Inferior parietal cortex (tissue), 1 donor: ENCODE measurements at regions not wholly inside any gene's neighbourhood (a gene's known extent, or its start where the extent isn't known, plus 50 kb on each side); places are given as distances from the start of the nearest gene placed in this dataset.
A peak's percentile ranks its signal among the peaks of the same experiment; 100 is the strongest.

Source experiments
- DNase-seq: peaks from one replicate; pipeline ENCODE4 v3.0.0-alpha.2; 2016; ENCODE audit errors: extremely low spot score

DNA sequence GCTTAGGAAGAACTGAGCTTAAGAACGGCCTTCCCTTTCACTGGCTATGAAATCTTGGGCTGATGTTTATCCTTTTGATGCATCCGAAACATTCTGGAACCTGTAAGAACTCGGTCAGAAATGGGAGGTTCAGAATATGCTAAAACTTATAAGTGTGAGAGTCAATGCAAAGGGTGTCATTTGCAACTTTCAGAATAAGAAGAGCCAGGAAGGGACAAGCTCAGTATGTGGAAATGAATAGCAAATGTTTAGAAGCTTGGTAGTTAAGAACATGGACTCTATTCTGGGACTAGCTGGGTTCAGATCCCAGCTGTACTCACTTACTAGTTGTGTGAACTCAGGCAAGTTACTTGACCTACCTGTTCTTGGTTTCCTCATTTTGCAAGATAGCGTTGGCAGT lies 234.1 kb downstream of the OMA1 start:
- DNase-seq: no peak

GRCh38 chr1:58310881-58311280 lies 235.6 kb downstream of the OMA1 start:
- no peak for DNase-seq

GRCh38 chr1:58310469-58310868 lies 236.1 kb downstream of the OMA1 start:
- DNase-seq: no peak

DNA sequence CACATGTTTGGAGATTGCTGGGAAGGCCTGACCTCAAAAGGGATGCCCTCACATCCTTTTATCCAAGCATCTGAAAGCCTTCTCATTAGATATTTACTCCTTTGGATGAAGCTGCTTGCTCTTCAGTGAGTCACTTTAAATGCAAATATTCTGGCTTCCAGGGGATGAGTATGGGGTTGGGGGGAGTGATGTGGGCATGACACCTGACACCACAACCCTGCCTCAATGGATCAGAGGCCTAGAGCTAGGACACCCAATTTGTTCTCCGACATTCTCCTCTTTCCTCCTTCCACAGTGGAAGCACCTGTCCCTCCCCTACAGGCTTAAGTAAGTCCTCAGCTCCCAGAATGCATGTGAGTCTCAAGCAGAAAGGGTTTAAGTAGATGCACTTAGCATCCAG lies 238.3 kb downstream of the OMA1 start:
- no peak for DNase-seq

DNA sequence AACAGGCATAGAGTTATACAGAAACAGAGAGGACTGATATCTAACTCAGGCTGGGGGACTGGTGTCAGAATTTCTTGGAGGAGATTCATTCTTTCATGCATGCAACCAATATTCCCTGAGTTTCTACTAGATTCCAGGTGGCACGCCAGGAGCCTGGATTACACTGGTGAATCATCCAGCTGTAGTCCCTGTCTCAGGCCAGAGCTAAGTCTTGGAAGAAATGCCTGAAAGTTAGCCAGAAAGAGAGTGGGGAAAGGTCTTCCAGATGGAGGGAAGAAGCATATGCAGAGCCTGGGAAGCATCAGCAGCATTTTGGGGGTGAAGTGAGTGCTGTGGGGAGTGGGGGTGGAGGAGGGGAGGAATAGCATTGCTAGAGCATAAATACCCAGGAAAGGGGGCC lies 239.1 kb downstream of the OMA1 start:
- DNase-seq: no peak

DNA sequence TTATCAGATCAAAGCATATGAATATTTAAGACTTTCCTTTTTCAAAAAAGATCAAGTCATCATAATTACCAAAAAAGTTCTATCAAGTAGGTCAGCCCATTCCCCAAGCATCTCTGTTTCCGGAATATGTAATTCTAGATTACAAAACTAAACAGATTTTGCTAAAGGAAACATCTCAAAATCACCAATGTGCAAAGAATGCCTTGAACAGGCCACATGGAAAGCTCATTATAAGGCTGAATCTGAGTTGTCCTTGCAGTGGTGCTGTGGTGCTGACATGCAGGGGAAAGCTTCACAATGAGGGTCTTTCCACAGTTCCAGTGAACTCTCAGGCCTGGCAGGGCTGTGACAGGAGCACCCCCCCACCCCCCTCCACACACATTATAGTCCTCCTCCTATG lies 240.9 kb downstream of the OMA1 start:
- DNase-seq: no peak

GRCh38 chr1:58304346-58304975 lies 242.1 kb downstream of the OMA1 start:
- DNase-seq: no peak

DNA sequence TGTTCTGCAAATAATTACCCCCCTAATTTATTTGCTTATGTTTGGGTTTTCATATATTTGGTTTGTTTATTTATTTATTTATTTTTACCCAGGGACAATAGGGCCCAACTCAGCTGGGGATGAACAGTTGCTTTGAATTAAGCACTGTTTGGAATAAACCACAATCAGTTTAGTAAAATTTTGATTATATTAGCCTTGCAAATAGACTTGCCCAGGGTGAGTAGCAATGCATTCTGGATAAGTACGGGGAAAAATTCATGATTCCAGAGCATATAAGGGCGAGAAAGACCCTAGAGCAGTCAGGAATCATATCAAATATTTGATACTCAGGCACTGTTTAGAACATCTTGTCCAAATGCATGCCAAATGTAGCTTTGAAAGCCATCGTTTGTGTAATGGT lies 242.7 kb downstream of the OMA1 start:
- DNase-seq: no peak

- DNase-seq: no peak
Observed at GRCh38 chr1:58293388-58293787, 253.1 kb downstream of the OMA1 start.

DNA sequence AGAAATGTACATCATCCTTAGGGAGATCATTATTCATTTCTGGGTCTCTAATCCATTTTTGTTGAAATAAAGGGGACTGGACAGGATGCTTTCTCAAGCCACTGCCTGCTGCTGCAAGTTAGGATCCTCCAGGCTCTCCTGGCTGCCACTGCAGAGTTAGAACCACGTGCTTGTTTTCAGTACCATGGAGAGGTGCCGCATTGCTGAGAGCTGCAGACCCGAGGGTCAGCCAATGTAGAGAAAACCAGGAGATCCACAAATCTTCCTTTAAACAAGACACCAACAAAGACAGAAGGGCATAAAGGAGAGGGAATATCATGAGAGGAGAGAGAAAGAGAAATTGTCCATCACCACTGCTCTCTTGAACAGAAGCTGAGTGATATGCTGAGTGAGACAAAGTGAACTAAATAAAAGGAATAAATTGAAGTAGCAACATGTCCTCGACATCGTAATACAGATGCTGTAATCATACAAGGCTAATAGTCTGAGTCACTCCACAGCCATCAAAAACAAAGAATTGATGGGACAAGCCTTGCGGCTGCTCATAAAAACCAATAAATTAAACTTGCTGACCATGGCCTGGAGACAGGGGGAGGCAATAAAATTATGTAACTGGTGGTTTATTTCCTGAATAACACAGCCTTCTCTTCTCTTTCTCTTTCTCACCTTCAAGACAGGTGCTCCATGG lies 255.7 kb downstream of the OMA1 start:
- no peak for DNase-seq

DNA sequence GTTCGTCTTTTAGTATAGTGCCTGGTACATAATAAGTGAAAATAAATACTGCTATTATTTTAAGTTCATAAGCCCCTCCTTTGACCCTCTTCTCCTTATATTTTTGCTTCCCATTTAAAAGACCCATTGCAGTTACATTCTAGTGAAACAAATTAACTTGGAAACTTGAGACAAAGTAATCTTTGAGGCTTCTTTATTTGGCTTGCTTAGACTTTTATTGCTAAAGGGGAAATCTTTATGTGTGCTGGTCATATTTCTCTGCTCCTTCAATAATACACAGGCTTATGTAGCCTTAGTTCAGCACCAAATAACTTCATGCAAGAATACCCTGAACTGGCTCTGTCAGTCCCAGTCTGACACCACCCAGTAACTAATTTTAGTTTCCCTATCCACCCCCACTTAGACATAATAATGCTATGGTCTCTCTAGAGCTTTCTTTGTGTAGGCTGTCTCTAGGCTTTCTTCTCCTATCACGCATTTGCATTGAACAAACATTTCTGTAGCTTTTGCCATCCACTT lies 257.8 kb downstream of the OMA1 start:
- DNase-seq: no peak

DNA sequence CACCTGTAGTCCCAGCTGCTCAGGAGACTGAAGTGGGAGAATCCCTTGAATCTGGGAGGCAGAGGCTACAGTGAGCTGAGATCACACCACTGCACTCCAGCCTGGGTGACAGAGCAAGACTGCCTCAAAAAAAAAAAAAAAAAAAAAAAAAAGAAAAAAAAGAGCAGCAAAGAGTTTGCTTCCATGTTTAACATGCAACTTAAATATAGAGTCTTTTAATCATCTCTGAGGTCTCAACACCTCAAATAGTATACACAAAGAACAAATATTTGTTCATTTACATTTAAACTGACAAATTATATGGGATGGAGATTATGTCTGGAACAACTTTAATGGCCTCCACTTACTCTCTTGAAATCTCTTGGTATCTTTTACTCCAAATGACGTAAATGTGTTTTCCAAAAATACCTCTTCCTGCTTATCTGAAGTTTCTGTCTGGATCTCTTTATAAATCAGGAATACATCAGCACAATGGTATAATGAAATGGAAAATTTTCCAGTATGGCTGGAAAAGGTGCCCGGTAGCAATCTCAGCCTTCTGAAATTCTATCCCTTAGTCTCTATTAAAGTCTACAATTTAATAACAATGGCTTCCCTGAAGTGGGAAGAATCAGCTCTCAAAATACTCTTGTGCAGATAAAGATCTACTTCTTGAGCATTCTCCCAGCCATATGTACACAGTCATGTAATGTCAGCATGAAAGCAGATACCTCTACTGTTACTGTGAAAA lies 258.5 kb downstream of the OMA1 start:
- DNase-seq: no peak

GRCh38 chr1:58284225-58284510 lies 262.4 kb downstream of the OMA1 start:
- no peak for DNase-seq

- peak; percentile 26 for DNase-seq
Observed at GRCh38 chr1:58283388-58284224, 262.9 kb downstream of the OMA1 start.

GRCh38 chr1:58282623-58283387 lies 263.7 kb downstream of the OMA1 start:
- no peak for DNase-seq

GRCh38 chr1:58266242-58266641 lies 280.3 kb downstream of the OMA1 start:
- DNase-seq: peak; percentile 35

DNA sequence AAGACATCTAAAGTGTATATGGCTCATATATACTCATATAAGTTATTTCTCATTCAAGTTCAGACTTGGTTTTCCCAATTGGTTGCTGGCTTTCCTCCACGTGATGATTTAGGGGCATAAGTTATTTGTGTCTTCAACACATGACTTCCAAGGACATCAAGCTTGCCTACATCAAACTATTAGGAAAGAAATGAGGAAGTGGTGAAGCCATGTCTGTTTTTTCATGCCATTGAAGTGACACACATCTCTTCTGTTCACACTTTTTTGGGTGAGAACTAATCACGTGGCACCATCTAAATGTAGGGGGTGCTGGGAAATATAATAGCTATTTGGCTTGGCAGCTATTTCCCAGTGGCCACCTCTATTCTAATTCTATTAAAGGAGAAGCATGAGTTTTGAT lies 282.1 kb downstream of the OMA1 start:
- DNase-seq: no peak

DNA sequence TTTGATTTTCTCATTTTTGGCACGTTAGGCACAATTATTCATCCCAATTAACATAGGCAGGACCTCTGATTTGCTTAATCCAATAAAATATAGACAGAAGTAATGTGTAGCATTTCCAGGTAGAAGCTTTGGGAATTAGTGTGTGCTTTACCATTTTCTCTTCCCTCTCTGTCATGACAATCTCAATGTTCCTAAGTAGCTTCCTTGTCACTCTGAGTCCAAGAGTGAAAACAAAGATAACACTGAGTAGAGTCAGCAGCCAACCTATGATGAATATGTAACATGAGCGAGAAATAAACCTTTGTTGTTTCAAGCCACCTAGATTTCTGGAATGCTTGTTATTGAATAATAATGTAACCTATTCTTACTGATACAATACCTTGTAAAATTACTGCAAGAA lies 283.8 kb downstream of the OMA1 start:
- no peak for DNase-seq

GRCh38 chr1:58258082-58258481 lies 288.4 kb downstream of the OMA1 start:
- DNase-seq: no peak

DNA sequence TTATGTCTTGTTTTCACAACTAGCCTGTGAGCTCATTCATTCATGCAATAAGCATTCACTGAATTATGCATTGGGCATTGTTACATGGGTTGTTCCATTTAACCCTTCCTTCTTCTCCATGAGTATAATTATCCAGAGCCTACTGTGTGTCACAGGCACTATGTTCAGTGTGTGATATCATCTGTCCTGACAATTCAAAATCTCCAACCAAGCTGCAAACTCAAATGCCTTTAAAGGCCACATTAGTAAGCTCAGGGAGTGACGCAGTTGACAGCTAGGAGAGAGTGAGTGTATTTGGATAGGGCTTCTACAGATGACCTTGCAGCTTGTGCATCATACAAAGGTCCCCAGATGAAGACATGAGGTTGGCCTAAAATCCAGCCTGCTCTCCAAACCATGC lies 289.5 kb downstream of the OMA1 start:
- DNase-seq: no peak

- DNase-seq: no peak
Observed at GRCh38 chr1:58256546-58256945, 290.0 kb downstream of the OMA1 start.
